CD8-positive, alpha-beta memory T cell (primary cell): ENCODE measurements at regions not wholly inside any gene's neighbourhood (a gene's known extent, or its start where the extent isn't known, plus 50 kb on each side); places are given as distances from the start of the nearest gene placed in this dataset.
A peak's percentile ranks its signal among the peaks of the same experiment; 100 is the strongest.

Experiments used
- CTCF ChIA-PET: fragments of 350-600 bp; sonication (Branson Sonifier 250); formaldehyde crosslinking; loops from one replicate; lab custom pipeline; 2021; ENCODE audit warnings: antibody characterized with exemption; lab: Charles Lee
- POLR2A ChIA-PET: fragments of 350-600 bp; sonication (Branson Sonifier 250); formaldehyde crosslinking; loops from one replicate; lab custom pipeline; 2021; ENCODE audit warnings: antibody characterized with exemption; lab: Charles Lee
- DNase-seq, 5 donors: peaks; one replicate each; pipeline versions ENCODE4 v3.0.0 to v3.0.0-alpha.2; 2020 to 2022; ENCODE audit warnings: mixed read lengths in 1 of 5
- H3K27ac ChIP-seq: one replicate; pipeline ENCODE4 v1.7.0; 2013; ENCODE audit warnings: low read depth, mild to moderate bottlenecking, low read length, moderate library complexity
- H3K27me3 ChIP-seq: 2 replicates; pipeline ENCODE4 v1.7.0; 2013; ENCODE audit warnings: low read length, mild to moderate bottlenecking; ENCODE audit not compliant: insufficient read depth, poor library complexity, severe bottlenecking
- H3K36me3 ChIP-seq: 2 replicates; pipeline ENCODE4 v1.7.0; 2013; ENCODE audit warnings: mild to moderate bottlenecking, low read length, moderate library complexity; ENCODE audit not compliant: insufficient read depth
- H3K4me1 ChIP-seq: 2 replicates; pipeline ENCODE4 v1.7.0; 2013; ENCODE audit warnings: mild to moderate bottlenecking, low read length, moderate library complexity; ENCODE audit not compliant: insufficient read depth
- H3K4me3 ChIP-seq: 2 replicates; pipeline ENCODE4 v1.7.0; 2013; ENCODE audit warnings: mild to moderate bottlenecking, low read length
- H3K9me3 ChIP-seq: 2 replicates; pipeline ENCODE4 v1.7.0; 2013; ENCODE audit warnings: mild to moderate bottlenecking, low read length
- H3K27ac Mint-ChIP-seq, 8 donors: one replicate each; pipeline ENCODE4 v1.8.0; 2020 to 2021; ENCODE audit warnings: mixed read lengths in 8 of 8, mild to moderate bottlenecking in 6 of 8, inconsistent platforms in 3 of 8, moderate library complexity in 3 of 8
- H3K27me3 Mint-ChIP-seq, 2 donors: one replicate each; pipeline ENCODE4 v1.8.0; 2020 to 2021; ENCODE audit warnings: mixed read lengths in 2 of 2, mild to moderate bottlenecking in 1 of 2, moderate library complexity in 1 of 2
- H3K36me3 Mint-ChIP-seq, 3 donors: one replicate each; pipeline ENCODE4 v1.8.0; 2020 to 2021; ENCODE audit warnings: mixed read lengths in 3 of 3, inconsistent platforms in 1 of 3, mild to moderate bottlenecking in 1 of 3
- H3K4me1 Mint-ChIP-seq, 3 donors: one replicate each; pipeline ENCODE4 v1.8.0; 2020 to 2021; ENCODE audit warnings: mixed read lengths in 3 of 3, inconsistent platforms in 1 of 3, mild to moderate bottlenecking in 1 of 3
- H3K4me3 Mint-ChIP-seq, 7 donors: one replicate each; pipeline ENCODE4 v1.8.0; 2020 to 2021; ENCODE audit warnings: mixed read lengths in 7 of 7, mild to moderate bottlenecking in 6 of 7, moderate library complexity in 4 of 7, inconsistent platforms in 2 of 7
- H3K9me3 Mint-ChIP-seq, 5 donors: one replicate each; pipeline ENCODE4 v1.8.0; 2020 to 2022; ENCODE audit warnings: mixed read lengths in 5 of 5, mild to moderate bottlenecking in 3 of 5, moderate library complexity in 2 of 5, inconsistent platforms in 1 of 5

DNA sequence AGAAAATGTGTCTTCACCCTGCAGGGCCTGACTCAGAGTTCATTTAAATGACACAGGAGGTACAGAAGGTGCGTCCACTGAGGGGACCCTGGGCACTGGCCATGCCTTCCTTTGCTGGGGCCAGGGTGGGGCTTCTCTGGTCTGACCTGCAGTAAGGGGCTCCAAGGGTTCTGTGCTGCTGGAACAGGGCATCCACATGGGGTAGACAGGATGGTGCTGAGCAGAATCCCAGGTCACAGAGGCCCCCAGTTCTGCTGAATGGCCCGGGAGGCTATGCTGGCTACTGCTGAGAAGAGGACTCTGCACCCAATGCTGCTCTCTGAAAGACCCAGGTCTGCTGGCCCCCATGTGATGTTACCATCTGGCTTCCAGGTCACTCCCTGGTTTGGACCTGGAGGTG, 150.4 kb upstream of the GGTLC1 start:
- ChIA-PET CTCF (no interaction called here), POLR2A (no interaction called here)
- Histone ChIP-seq H3K27me3 (no peaks in the 10 kb centered on the region), H3K4me1 (no peaks in the 10 kb centered on the region), H3K9me3 (no peaks in the 10 kb centered on the region), H3K27ac (no peak overlapping the region), H3K4me3 (no peak overlapping the region), H3K36me3 (no peaks in the 10 kb centered on the region)
- DNase-seq, result no peak
- Mint-ChIP-seq H3K27ac (no peak overlapping the region), H3K9me3 (peaks cover 0 to 2% (median 0%) of the 10 kb centered on the region in 5 donors), H3K4me1 (peaks cover 0 to 10% (median 0%) of the 10 kb centered on the region in 3 donors), H3K36me3 (no peaks in the 10 kb centered on the region), H3K4me3 (no peak overlapping the region), H3K27me3 (peaks cover 0 to 3% of the 10 kb centered on the region in 2 donors)

DNA sequence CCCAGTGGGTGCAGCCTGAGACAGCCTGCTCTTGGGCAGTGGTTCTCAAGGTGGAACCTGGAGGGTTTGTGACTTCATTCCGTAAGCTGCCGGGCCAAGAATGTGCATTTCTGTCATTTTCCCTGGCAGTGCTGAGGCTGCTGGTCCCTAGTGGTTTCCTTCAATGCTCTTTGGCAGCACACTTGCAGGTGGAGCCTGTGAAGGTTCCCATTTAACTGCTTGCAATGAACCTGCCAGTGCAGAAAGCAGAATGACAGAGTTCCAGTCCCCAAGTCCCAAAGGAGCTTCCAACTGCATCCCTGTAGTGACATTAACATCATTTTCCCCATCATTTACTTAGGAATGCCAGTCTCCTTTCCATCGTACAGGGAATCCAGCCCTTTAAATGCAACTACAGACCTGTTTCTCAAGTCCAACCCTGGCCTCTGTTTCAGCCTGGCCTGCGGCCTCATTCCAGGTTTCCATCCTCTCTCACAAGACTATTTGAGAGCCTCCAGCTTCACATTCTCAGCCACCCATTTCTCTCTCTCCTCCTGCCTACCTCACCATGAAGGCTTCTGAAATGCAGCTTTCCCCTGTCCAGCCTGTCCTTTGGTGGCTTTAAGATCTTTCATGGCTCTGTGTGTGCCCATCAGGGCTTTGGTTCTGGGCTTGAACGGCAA, 149.7 kb upstream of the GGTLC1 start:
- no peaks in the 10 kb centered on the region for H3K9me3 ChIP-seq
- H3K4me3 ChIP-seq, result no peak overlapping the region
- H3K4me1 ChIP-seq, result no peaks in the 10 kb centered on the region
- Mint-ChIP-seq H3K36me3 (no peaks in the 10 kb centered on the region), H3K27ac (peak overlapping the region in 1 of 8 donors; percentile 70), H3K4me3 (no peak overlapping the region), H3K27me3 (peaks cover 0 to 4% of the 10 kb centered on the region in 2 donors), H3K9me3 (peaks cover 0 to 2% (median 0%) of the 10 kb centered on the region in 5 donors), H3K4me1 (peaks cover 0 to 5% (median 1%) of the 10 kb centered on the region in 3 donors)
- no peak overlapping the region for H3K27ac ChIP-seq
- H3K36me3 ChIP-seq, result no peaks in the 10 kb centered on the region
- H3K27me3 ChIP-seq, result no peaks in the 10 kb centered on the region
- POLR2A ChIA-PET, result no interaction called here
- CTCF ChIA-PET, result no interaction called here
- DNase-seq, result no peak

DNA sequence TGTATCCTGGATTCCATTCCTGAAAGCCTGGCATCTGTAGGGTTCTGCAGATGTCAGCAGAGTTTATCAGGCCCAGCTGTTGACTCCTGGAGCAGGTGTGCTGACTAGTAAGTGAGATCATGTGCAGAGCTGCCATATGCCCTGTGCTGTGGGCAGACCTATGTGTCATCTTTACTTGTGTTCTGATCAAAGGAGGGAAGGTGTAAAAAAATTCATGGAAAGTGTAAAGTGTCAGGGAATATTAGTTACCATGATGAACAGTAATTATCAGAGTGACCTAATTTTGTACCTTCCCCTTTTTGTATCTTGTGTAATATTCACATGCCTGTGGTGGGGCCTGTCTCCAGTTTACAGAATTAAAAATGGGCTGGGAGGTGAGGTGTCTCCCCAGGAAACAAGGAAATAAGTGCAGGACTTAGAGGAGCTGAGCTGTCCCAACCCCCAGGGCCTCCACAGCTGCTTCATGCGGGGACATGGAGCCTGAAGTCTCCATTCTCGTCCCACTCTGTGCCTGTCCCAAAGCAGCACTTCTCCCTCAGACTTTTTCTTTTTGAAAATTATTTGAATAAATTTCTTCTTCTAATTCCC, 148.2 kb upstream of the GGTLC1 start:
- no peak for DNase-seq
- CTCF ChIA-PET, result no interaction called here
- H3K36me3 ChIP-seq, result no peaks in the 10 kb centered on the region
- no peak overlapping the region for H3K4me3 Mint-ChIP-seq
- H3K9me3 Mint-ChIP-seq, result peaks cover 0 to 2% (median 0%) of the 10 kb centered on the region in 5 donors
- no peaks in the 10 kb centered on the region for H3K36me3 Mint-ChIP-seq
- H3K4me3 ChIP-seq, result no peak overlapping the region
- no peak overlapping the region for H3K27ac ChIP-seq
- H3K27me3 Mint-ChIP-seq, result peaks cover 0 to 5% of the 10 kb centered on the region in 2 donors
- no peaks in the 10 kb centered on the region for H3K4me1 ChIP-seq
- POLR2A ChIA-PET, result no interaction called here
- H3K4me1 Mint-ChIP-seq, result peaks cover 3 to 5% (median 3%) of the 10 kb centered on the region in 3 donors
- peak overlapping the region in 1 of 8 donors; percentile 84 for H3K27ac Mint-ChIP-seq
- no peaks in the 10 kb centered on the region for H3K9me3 ChIP-seq
- no peaks in the 10 kb centered on the region for H3K27me3 ChIP-seq

DNA sequence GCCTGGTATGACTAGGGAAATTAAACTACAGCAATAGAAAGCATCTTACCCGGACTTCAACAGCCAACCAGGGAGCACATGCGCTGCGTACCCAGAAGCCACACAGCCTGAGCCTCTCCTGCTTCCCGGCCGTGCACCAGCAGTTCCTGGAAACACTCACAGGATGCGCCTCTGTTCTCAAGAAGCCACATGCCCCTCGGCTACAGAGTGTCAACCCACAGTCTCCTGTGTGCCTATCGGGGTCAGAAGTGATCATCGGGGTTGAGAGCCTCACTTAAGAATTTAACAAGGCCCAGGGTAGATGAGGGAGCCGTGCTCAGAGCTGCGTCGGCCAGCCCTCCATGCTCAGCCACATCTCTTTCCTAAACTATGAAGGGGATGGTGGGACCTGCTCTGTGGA, 147.2 kb upstream of the GGTLC1 start:
- CTCF ChIA-PET, result no interaction called here
- H3K4me1 Mint-ChIP-seq, result peaks cover 6 to 9% (median 6%) of the 10 kb centered on the region in 3 donors
- H3K36me3 Mint-ChIP-seq, result no peaks in the 10 kb centered on the region

DNA sequence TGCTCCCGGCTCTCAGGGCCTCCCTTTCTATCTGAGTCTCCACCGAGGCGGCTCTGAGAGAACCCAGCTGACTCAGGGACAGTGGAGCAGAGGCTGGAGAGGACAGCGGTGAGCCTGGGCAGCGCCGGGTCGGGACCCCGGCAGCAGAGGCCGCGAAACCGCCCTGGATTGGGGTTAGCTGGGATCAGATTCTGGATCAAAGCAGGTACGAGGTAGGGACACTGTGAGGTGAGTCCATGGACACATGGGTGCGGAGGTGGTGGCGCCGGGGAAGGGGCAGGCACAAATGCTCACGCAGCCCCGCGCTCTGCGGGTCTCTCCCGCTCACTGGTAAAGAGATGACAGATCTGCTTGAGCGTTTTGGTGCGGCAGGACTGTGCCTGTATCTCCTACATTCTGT, 146.4 kb upstream of the GGTLC1 start:
- Mint-ChIP-seq H3K4me1 (peaks cover 6 to 9% (median 6%) of the 10 kb centered on the region in 3 donors), H3K27ac (no peak overlapping the region), H3K27me3 (peaks cover 0 to 3% of the 10 kb centered on the region in 2 donors), H3K9me3 (no peaks in the 10 kb centered on the region), H3K36me3 (no peaks in the 10 kb centered on the region), H3K4me3 (no peak overlapping the region)
- Histone ChIP-seq H3K27ac (no peak overlapping the region), H3K36me3 (no peaks in the 10 kb centered on the region), H3K4me3 (no peak overlapping the region), H3K27me3 (no peaks in the 10 kb centered on the region), H3K4me1 (no peaks in the 10 kb centered on the region), H3K9me3 (no peaks in the 10 kb centered on the region)
- ChIA-PET CTCF (no interaction called here), POLR2A (no interaction called here)
- DNase-seq, result no peak

More for the DNA sequence above, 147.2 kb upstream of the GGTLC1 start:
- no peak overlapping the region for H3K4me3 ChIP-seq
- no peak overlapping the region for H3K4me3 Mint-ChIP-seq
- no peaks in the 10 kb centered on the region for H3K4me1 ChIP-seq
- no peak for DNase-seq
- peaks cover 0 to 5% of the 10 kb centered on the region in 2 donors for H3K27me3 Mint-ChIP-seq
- H3K36me3 ChIP-seq, result no peaks in the 10 kb centered on the region
- H3K27ac ChIP-seq, result no peak overlapping the region
- no peaks in the 10 kb centered on the region for H3K27me3 ChIP-seq
- no peaks in the 10 kb centered on the region for H3K9me3 Mint-ChIP-seq
- POLR2A ChIA-PET, result no interaction called here
- H3K9me3 ChIP-seq, result no peaks in the 10 kb centered on the region
- H3K27ac Mint-ChIP-seq, result peak overlapping the region in 1 of 8 donors; percentile 72

DNA sequence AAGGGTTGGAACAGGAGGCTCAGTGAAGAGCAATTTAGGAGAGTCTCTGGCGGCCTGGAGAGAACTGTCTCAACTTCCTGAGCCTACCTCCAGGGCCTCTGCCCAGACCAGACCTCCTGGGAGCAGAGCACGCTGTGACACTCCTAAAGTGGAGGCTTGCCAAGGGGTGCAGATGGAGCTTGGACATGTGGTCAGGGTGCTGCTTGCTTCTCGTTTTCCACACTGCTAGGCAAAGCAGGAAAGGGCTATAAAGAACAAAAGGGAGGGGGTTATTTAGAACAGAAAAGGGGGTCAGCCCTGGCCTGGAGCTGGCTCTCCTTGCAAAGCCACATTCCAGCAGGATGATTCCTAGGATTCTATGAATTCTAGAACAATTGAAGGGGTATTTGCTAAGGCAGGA, 145.7 kb upstream of the GGTLC1 start:
- CTCF ChIA-PET, result no interaction called here
- no peak overlapping the region for H3K4me3 Mint-ChIP-seq
- peak overlapping the region in 3 of 8 donors; percentile 30 to 70 (median 51) for H3K27ac Mint-ChIP-seq

DNA sequence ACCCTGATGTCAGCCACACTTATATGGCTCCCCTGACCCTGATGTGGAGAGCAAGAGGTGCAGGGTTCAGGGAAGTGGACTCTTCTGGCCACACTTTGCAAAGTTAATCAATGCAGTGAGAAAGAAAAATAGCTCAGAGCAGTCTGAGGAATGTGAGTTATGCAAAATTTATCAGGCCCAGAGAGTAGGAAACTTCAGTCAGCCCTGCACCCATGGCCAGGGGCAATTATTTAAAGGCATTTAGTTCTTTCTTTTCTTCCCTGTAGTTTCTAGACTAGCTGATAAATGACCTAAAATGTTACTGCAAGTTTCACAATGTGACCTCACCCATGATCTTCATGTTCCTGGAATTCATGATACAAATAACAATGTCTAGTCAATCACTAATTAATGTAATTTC, 143.7 kb upstream of the GGTLC1 start:
- no peak overlapping the region for H3K4me3 Mint-ChIP-seq
- no peaks in the 10 kb centered on the region for H3K9me3 ChIP-seq
- no peaks in the 10 kb centered on the region for H3K27me3 ChIP-seq
- no peaks in the 10 kb centered on the region for H3K36me3 Mint-ChIP-seq
- H3K27me3 Mint-ChIP-seq, result peaks cover 0 to 3% of the 10 kb centered on the region in 2 donors
- no peaks in the 10 kb centered on the region for H3K36me3 ChIP-seq
- no peak overlapping the region for H3K27ac ChIP-seq
- no peak overlapping the region for H3K4me3 ChIP-seq
- H3K4me1 Mint-ChIP-seq, result peaks cover 6 to 9% (median 6%) of the 10 kb centered on the region in 3 donors
- POLR2A ChIA-PET, result no interaction called here
- H3K27ac Mint-ChIP-seq, result no peak overlapping the region
- H3K4me1 ChIP-seq, result no peaks in the 10 kb centered on the region
- no peaks in the 10 kb centered on the region for H3K9me3 Mint-ChIP-seq
- no peak for DNase-seq
- CTCF ChIA-PET, result interaction anchor here (1.0 to 1.3 kb wide), 2 partner anchors 29 to 33 kb away, joined by 3 read pairs; no protein-coding TSS in a partner anchor

More for the DNA sequence above, 145.7 kb upstream of the GGTLC1 start:
- H3K4me1 Mint-ChIP-seq, result peaks cover 6 to 9% (median 6%) of the 10 kb centered on the region in 3 donors
- no peaks in the 10 kb centered on the region for H3K9me3 Mint-ChIP-seq
- no peak overlapping the region for H3K4me3 ChIP-seq
- H3K27me3 ChIP-seq, result no peaks in the 10 kb centered on the region
- POLR2A ChIA-PET, result no interaction called here
- no peak overlapping the region for H3K27ac ChIP-seq
- no peaks in the 10 kb centered on the region for H3K4me1 ChIP-seq
- peaks cover 0 to 3% of the 10 kb centered on the region in 2 donors for H3K27me3 Mint-ChIP-seq
- H3K36me3 Mint-ChIP-seq, result no peaks in the 10 kb centered on the region
- H3K36me3 ChIP-seq, result no peaks in the 10 kb centered on the region
- no peak for DNase-seq
- H3K9me3 ChIP-seq, result no peaks in the 10 kb centered on the region

DNA sequence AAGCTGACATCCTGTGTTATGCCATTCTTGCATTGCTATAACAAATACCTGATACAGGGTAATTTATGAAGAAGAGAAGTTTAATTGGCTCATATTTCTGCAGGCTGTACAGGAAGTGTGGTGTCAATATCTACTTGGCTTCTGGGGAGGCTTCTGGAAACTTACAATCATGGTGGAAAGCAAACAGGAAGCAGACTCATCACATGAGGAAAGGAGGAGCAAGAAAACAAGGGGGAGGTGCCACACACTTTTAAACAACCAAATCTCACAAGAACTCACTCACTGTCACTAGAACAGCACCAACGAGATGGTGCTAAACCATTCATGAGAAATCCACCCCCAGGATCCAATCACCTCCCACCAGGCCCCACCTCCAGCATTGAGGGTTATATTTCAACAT, 143.1 kb upstream of the GGTLC1 start:
- POLR2A ChIA-PET, result no interaction called here
- H3K9me3 Mint-ChIP-seq, result no peaks in the 10 kb centered on the region
- CTCF ChIA-PET, result interaction anchor here (1.0 kb wide), 1 partner anchor 29 kb away, joined by 3 read pairs; no protein-coding TSS in a partner anchor

More for the DNA sequence above, 143.1 kb upstream of the GGTLC1 start:
- Histone ChIP-seq H3K27me3 (no peaks in the 10 kb centered on the region), H3K4me3 (no peak overlapping the region), H3K36me3 (no peaks in the 10 kb centered on the region), H3K9me3 (no peaks in the 10 kb centered on the region), H3K27ac (no peak overlapping the region), H3K4me1 (no peaks in the 10 kb centered on the region)
- Mint-ChIP-seq H3K27ac (peak overlapping the region in 3 of 8 donors; percentile 34 to 62 (median 39)), H3K36me3 (no peaks in the 10 kb centered on the region), H3K4me1 (peaks cover 6 to 9% (median 6%) of the 10 kb centered on the region in 3 donors), H3K4me3 (no peak overlapping the region), H3K27me3 (peaks cover 0 to 3% of the 10 kb centered on the region in 2 donors)
- no peak for DNase-seq
